ENCODE measurements at regions not wholly inside any gene's neighbourhood (a gene's known extent, or its start where the extent isn't known, plus 50 kb on each side); places are given as distances from the start of the nearest gene placed in this dataset.

GRCh38 chr21:15255763-15256162 lies 191.0 kb upstream of the NRIP1 start:
- H3K9me3 ChIP-seq = no peaks in the 10 kb centered on the region
- DNase-seq = no peak
- no peak overlapping the region for H3K27ac ChIP-seq
- H3K27me3 ChIP-seq = no peaks in the 10 kb centered on the region
- no peaks in the 10 kb centered on the region for H3K36me3 ChIP-seq
- intact Hi-C loops (cut with DNase I) = no loop called here
- H3K4me1 ChIP-seq = peaks cover 0 to 7% (median 0%) of the 10 kb centered on the region in 4 donors
- H3K4me3 ChIP-seq = no peak overlapping the region
- TF ChIP-seq EP300 (IDR thresholded peaks at IDR 0.05) (no peak), CTCF (IDR thresholded peaks at IDR 0.05) (no peak), POLR2AphosphoS5 (IDR thresholded peaks at IDR 0.05) (no peak), POLR2A (IDR thresholded peaks at IDR 0.05) (no peak)

- no peak for DNase-seq
- TF ChIP-seq POLR2A (IDR thresholded peaks at IDR 0.05) (no peak), POLR2AphosphoS5 (IDR thresholded peaks at IDR 0.05) (no peak), CTCF (IDR thresholded peaks at IDR 0.05) (no peak), EP300 (IDR thresholded peaks at IDR 0.05) (no peak)
- H3K4me1 ChIP-seq = peaks cover 0 to 6% (median 0%) of the 10 kb centered on the region in 4 donors
- no peaks in the 10 kb centered on the region for H3K27me3 ChIP-seq
- no peaks in the 10 kb centered on the region for H3K9me3 ChIP-seq
- H3K36me3 ChIP-seq = no peaks in the 10 kb centered on the region
- no peak overlapping the region for H3K27ac ChIP-seq
- no peak overlapping the region for H3K4me3 ChIP-seq
- intact Hi-C loops (cut with DNase I) = no loop called here
Observed at GRCh38 chr21:15256996-15257395, 192.2 kb upstream of the NRIP1 start.

GRCh38 chr21:15257646-15258045 lies 192.8 kb upstream of the NRIP1 start:
- no peaks in the 10 kb centered on the region for H3K4me1 ChIP-seq
- TF ChIP-seq EP300 (IDR thresholded peaks at IDR 0.05) (no peak), POLR2A (IDR thresholded peaks at IDR 0.05) (no peak), POLR2AphosphoS5 (IDR thresholded peaks at IDR 0.05) (no peak), CTCF (IDR thresholded peaks at IDR 0.05) (no peak)
- no peaks in the 10 kb centered on the region for H3K27me3 ChIP-seq
- no peaks in the 10 kb centered on the region for H3K9me3 ChIP-seq
- intact Hi-C loops (cut with DNase I) = no loop called here
- H3K36me3 ChIP-seq = no peaks in the 10 kb centered on the region
- no peak for DNase-seq
- no peak overlapping the region for H3K27ac ChIP-seq
- H3K4me3 ChIP-seq = no peak overlapping the region
- 89 to 91% methylated on average over 4 of the region's 4 CpGs for WGBS, 2 donors

- Histone ChIP-seq H3K27me3 (no peaks in the 10 kb centered on the region), H3K36me3 (no peaks in the 10 kb centered on the region), H3K27ac (no peak overlapping the region), H3K4me1 (no peaks in the 10 kb centered on the region), H3K4me3 (no peak overlapping the region), H3K9me3 (no peaks in the 10 kb centered on the region)
- intact Hi-C loops (cut with DNase I) = no loop called here
- TF ChIP-seq POLR2AphosphoS5 (IDR thresholded peaks at IDR 0.05) = no peak
- no peak for TF ChIP-seq POLR2A (IDR thresholded peaks at IDR 0.05)
- TF ChIP-seq CTCF (IDR thresholded peaks at IDR 0.05) = no peak
- no peak for TF ChIP-seq EP300 (IDR thresholded peaks at IDR 0.05)
- no peak for DNase-seq
- 97 to 99% methylated on average over 1 of the region's 1 CpG for WGBS, 2 donors
Observed at GRCh38 chr21:15259824-15260223, 195.0 kb upstream of the NRIP1 start.

- Histone ChIP-seq H3K36me3 (no peaks in the 10 kb centered on the region), H3K27ac (no peak overlapping the region), H3K9me3 (no peaks in the 10 kb centered on the region), H3K4me3 (no peak overlapping the region), H3K27me3 (no peaks in the 10 kb centered on the region), H3K4me1 (no peaks in the 10 kb centered on the region)
- DNase-seq = no peak
- WGBS, 2 donors = 90 to 95% methylated on average over 4 of the region's 4 CpGs
- intact Hi-C loops (cut with DNase I) = no loop called here
- TF ChIP-seq POLR2AphosphoS5 (IDR thresholded peaks at IDR 0.05) (no peak), EP300 (IDR thresholded peaks at IDR 0.05) (no peak), POLR2A (IDR thresholded peaks at IDR 0.05) (no peak), CTCF (IDR thresholded peaks at IDR 0.05) (no peak)
Observed at GRCh38 chr21:15260604-15261003, 195.8 kb upstream of the NRIP1 start.
